ENCODE measurements at regions not wholly inside any gene's neighbourhood (a gene's known extent, or its start where the extent isn't known, plus 50 kb on each side); places are given as distances from the start of the nearest gene placed in this dataset.

DNA sequence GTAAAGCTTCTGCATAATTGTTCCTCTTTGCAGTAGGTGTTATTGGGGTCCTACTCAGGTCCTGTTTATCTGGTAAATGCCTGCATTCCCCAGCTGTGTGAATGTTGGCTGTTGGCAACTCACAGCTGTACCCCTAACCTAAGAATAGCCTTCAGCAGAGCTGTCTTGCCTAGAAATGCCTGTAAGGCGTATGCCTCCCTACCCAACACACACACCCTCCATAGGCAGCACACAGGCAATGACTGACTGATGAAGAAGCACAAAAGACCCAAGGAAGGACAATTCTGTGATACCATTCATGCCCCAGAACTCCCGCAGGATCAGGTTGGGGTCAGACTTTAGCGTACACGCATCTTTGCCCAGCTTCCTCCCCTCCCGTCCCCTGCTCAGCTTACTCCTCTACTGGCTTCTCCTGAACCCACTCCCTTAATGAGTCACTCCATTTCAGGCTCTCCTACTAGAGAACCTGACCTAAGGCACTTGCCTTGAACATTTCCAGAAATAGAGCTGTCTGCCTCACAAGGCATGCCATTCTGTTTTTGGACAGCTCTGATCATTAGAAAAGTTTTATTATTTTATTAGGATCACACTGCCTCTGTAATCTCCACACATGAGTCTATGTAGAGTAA lies 99.2 kb upstream of the PIK3CG start:
- H3K23ac ChIP-seq (ENCODE audit: low read length), result no peak overlapping the region
- H3K4me1 ChIP-seq (ENCODE audit: control insufficient read depth in 1 of 2, insufficient read depth in 2 of 2, low read length in 2 of 2), result peaks cover 13 to 14% of the 10 kb centered on the region in 2 experiments
- H2AFZ ChIP-seq (ENCODE audit: insufficient read depth, low read length, poor library complexity), result no peak overlapping the region
- no peak overlapping the region for H3K18ac ChIP-seq (ENCODE audit: low read length)
- DNase-seq, result no peak
- no peak overlapping the region for H3K4me2 ChIP-seq (ENCODE audit: low read length)
- peak overlapping the region; percentile 6 for H2BK120ac ChIP-seq (ENCODE audit: insufficient read depth, low read length, poor library complexity)
- H3K27me3 ChIP-seq (ENCODE audit: insufficient read depth, low read length), result no peaks in the 10 kb centered on the region
- H4K91ac ChIP-seq (ENCODE audit: low read depth, low read length), result peak overlapping the region; percentile 22
- peak overlapping the region; percentile 7 for H3K27ac ChIP-seq (ENCODE audit: low read depth, low read length)
- no peak overlapping the region for H2AK5ac ChIP-seq (ENCODE audit: low read length)
- peaks cover 1% of the 10 kb centered on the region for H3K79me2 ChIP-seq (ENCODE audit: control insufficient read depth, insufficient read depth, low read length, poor library complexity)
- H3K14ac ChIP-seq (ENCODE audit: low read length), result no peak overlapping the region
- no peak overlapping the region for H3K9ac ChIP-seq (ENCODE audit: low read length)
- peak overlapping the region; percentile 1 for H2BK5ac ChIP-seq (ENCODE audit: low read depth, low read length, poor library complexity)
- H4K8ac ChIP-seq (ENCODE audit: low read depth, low read length), result no peak overlapping the region
- H3K4me3 ChIP-seq (ENCODE audit: low read depth, low read length), result no peak overlapping the region
- H4K12ac ChIP-seq (ENCODE audit: low read depth, low read length), result no peak overlapping the region
- no peaks in the 10 kb centered on the region for H3K36me3 ChIP-seq (ENCODE audit: control insufficient read depth in 1 of 2, insufficient read depth in 2 of 2, low read length in 2 of 2)
- peak overlapping the region; percentile 15 for H2BK12ac ChIP-seq (ENCODE audit: low read length)
- no peaks in the 10 kb centered on the region for H3K9me3 ChIP-seq (ENCODE audit: insufficient read depth, low read depth, low read length)
- H3K4ac ChIP-seq (ENCODE audit: low read depth, low read length), result no peak overlapping the region
- no CpG with 5 or more reads among the region's 5 CpGs for WGBS (ENCODE audit: extremely low coverage, insufficient coverage, insufficient read length)
- peaks cover 6% of the 10 kb centered on the region for H3K79me1 ChIP-seq (ENCODE audit: low read length)

DNA sequence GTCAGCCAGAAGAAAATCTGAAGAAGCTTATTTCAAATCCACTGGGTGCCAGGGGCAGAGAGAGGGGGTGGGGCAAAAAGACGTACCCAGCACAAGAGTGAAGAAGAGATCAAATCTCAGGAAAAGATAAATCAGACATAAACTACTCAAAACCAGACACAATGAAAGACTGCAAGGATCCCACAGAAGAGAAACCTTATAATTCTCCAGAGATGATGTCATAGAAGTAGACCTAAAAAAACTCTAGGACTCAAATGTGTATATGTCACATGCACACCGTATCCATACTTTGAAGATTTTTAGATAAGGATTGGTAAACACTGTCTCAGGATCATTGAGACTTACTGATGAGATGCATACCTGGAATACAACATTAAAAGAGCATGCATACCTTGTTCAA lies 98.5 kb upstream of the PIK3CG start:
- DNase-seq, result peak in 1 of 2 donors; percentile 38
- no peak overlapping the region for H2BK12ac ChIP-seq (ENCODE audit: low read length)
- no peak overlapping the region for H2BK5ac ChIP-seq (ENCODE audit: low read depth, low read length, poor library complexity)
- no peak overlapping the region for H2AFZ ChIP-seq (ENCODE audit: insufficient read depth, low read length, poor library complexity)
- no peak overlapping the region for H4K12ac ChIP-seq (ENCODE audit: low read depth, low read length)
- no peak overlapping the region for H3K4me3 ChIP-seq (ENCODE audit: low read depth, low read length)
- no peak overlapping the region for H3K23ac ChIP-seq (ENCODE audit: low read length)
- peaks cover 1% of the 10 kb centered on the region for H3K79me2 ChIP-seq (ENCODE audit: control insufficient read depth, insufficient read depth, low read length, poor library complexity)
- H2AK5ac ChIP-seq (ENCODE audit: low read length), result no peak overlapping the region
- H3K27me3 ChIP-seq (ENCODE audit: insufficient read depth, low read length), result no peaks in the 10 kb centered on the region
- no peak overlapping the region for H4K8ac ChIP-seq (ENCODE audit: low read depth, low read length)
- H3K18ac ChIP-seq (ENCODE audit: low read length), result no peak overlapping the region
- no peak overlapping the region for H4K91ac ChIP-seq (ENCODE audit: low read depth, low read length)
- no peak overlapping the region for H3K4ac ChIP-seq (ENCODE audit: low read depth, low read length)
- H2BK120ac ChIP-seq (ENCODE audit: insufficient read depth, low read length, poor library complexity), result no peak overlapping the region
- no peaks in the 10 kb centered on the region for H3K9me3 ChIP-seq (ENCODE audit: insufficient read depth, low read depth, low read length)
- no peaks in the 10 kb centered on the region for H3K36me3 ChIP-seq (ENCODE audit: control insufficient read depth in 1 of 2, insufficient read depth in 2 of 2, low read length in 2 of 2)
- H3K14ac ChIP-seq (ENCODE audit: low read length), result no peak overlapping the region
- peaks cover 7% of the 10 kb centered on the region for H3K79me1 ChIP-seq (ENCODE audit: low read length)
- WGBS (ENCODE audit: extremely low coverage, insufficient coverage, insufficient read length), result no CpG with 5 or more reads among the region's 2 CpGs
- H3K4me2 ChIP-seq (ENCODE audit: low read length), result no peak overlapping the region
- peaks cover 13 to 15% of the 10 kb centered on the region in 2 experiments for H3K4me1 ChIP-seq (ENCODE audit: control insufficient read depth in 1 of 2, insufficient read depth in 2 of 2, low read length in 2 of 2)
- no peak overlapping the region for H3K9ac ChIP-seq (ENCODE audit: low read length)
- H3K27ac ChIP-seq (ENCODE audit: low read depth, low read length), result no peak overlapping the region

DNA sequence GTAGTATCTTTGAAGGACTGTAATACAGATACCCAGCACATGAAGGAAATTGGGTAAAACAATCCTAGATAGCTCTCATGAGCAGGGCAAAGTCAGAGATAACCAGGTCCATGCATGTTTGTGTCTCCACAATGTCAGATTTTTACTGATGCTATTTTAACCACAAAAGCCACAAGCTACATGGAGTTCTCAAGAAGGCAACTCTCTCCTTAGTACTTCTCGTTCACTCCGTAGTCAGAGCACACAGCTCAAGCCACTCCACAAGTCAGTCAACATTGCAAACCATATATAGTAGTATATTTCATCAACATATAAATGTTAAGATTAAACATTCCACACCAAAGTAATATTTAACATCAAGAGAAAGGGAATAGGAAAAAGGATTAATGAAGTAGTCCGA lies 98.0 kb upstream of the PIK3CG start:
- Histone ChIP-seq H4K91ac (ENCODE audit: low read depth, low read length) (no peak overlapping the region), H3K4me2 (ENCODE audit: low read length) (no peak overlapping the region), H3K27ac (ENCODE audit: low read depth, low read length) (peak overlapping the region; percentile 64), H3K14ac (ENCODE audit: low read length) (no peak overlapping the region), H2AFZ (ENCODE audit: insufficient read depth, low read length, poor library complexity) (no peak overlapping the region), H3K27me3 (ENCODE audit: insufficient read depth, low read length) (no peaks in the 10 kb centered on the region), H3K9me3 (ENCODE audit: insufficient read depth, low read depth, low read length) (no peaks in the 10 kb centered on the region), H3K18ac (ENCODE audit: low read length) (no peak overlapping the region), H2BK12ac (ENCODE audit: low read length) (no peak overlapping the region), H4K8ac (ENCODE audit: low read depth, low read length) (no peak overlapping the region), H3K79me2 (ENCODE audit: control insufficient read depth, insufficient read depth, low read length, poor library complexity) (peaks cover 1% of the 10 kb centered on the region), H3K4me1 (ENCODE audit: control insufficient read depth in 1 of 2, insufficient read depth in 2 of 2, low read length in 2 of 2) (peaks cover 13 to 15% of the 10 kb centered on the region in 2 experiments), H2BK5ac (ENCODE audit: low read depth, low read length, poor library complexity) (peak overlapping the region; percentile 69), H3K9ac (ENCODE audit: low read length) (no peak overlapping the region), H4K12ac (ENCODE audit: low read depth, low read length) (no peak overlapping the region), H3K23ac (ENCODE audit: low read length) (no peak overlapping the region), H3K4me3 (ENCODE audit: low read depth, low read length) (no peak overlapping the region), H2BK120ac (ENCODE audit: insufficient read depth, low read length, poor library complexity) (peak overlapping the region; percentile 84), H3K4ac (ENCODE audit: low read depth, low read length) (no peak overlapping the region), H3K36me3 (ENCODE audit: control insufficient read depth in 1 of 2, insufficient read depth in 2 of 2, low read length in 2 of 2) (no peaks in the 10 kb centered on the region), H2AK5ac (ENCODE audit: low read length) (no peak overlapping the region), H3K79me1 (ENCODE audit: low read length) (peaks cover 7% of the 10 kb centered on the region)
- peak in 1 of 2 donors; percentile 20 for DNase-seq
- WGBS (ENCODE audit: extremely low coverage, insufficient coverage, insufficient read length), result no CpG with 5 or more reads among the region's 3 CpGs

DNA sequence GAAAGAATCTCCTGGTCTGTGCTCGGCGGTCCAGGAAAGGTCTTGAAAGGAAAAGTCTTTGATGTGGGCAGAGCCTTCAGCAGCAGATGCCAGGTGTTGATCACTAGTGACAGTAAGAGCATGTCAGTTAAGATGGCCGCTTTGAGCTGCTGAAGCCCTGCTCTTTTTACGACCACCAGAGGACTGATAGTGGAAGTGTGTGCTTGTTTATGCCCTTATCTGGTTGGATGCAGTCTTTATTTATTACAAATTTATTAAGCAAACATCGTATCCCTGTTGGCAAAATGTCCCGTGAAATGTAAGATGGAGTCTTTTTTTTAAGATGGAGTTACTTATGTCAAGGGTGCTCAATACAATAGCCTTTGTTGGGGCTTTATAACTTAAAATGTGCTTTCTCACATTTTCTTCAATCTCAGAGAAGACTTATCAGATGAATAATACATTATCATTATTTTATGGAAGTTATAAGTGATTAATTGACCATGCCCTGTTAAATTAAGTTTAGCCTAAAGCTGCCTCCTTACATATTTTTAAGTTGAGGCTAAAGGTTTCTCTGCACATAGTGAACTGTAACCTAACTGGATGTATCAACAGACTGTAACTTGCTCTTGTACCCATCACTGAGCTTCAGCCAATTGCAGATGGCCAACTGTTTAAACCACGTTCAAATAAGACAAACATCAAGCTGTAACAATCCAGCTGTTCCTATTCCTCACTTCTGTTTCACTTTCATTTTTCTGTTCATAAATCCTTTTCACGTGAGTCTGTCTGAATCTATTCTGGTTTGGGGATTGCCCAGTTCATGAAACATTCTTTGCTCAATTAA lies 97.4 kb upstream of the PIK3CG start:
- Histone ChIP-seq H3K14ac (ENCODE audit: low read length) (peak overlapping the region; percentile 62), H2BK120ac (ENCODE audit: insufficient read depth, low read length, poor library complexity) (peak overlapping the region; percentile 84), H4K91ac (ENCODE audit: low read depth, low read length) (peak overlapping the region; percentile 54), H4K12ac (ENCODE audit: low read depth, low read length) (no peak overlapping the region), H2AFZ (ENCODE audit: insufficient read depth, low read length, poor library complexity) (no peak overlapping the region), H3K9ac (ENCODE audit: low read length) (no peak overlapping the region), H4K8ac (ENCODE audit: low read depth, low read length) (peak overlapping the region; percentile 45), H3K4me2 (ENCODE audit: low read length) (no peak overlapping the region), H3K9me3 (ENCODE audit: insufficient read depth, low read depth, low read length) (no peaks in the 10 kb centered on the region), H3K4me1 (ENCODE audit: control insufficient read depth in 1 of 2, insufficient read depth in 2 of 2, low read length in 2 of 2) (peaks cover 13 to 15% of the 10 kb centered on the region in 2 experiments), H3K27ac (ENCODE audit: low read depth, low read length) (peak overlapping the region; percentile 64), H3K79me2 (ENCODE audit: control insufficient read depth, insufficient read depth, low read length, poor library complexity) (peaks cover 1% of the 10 kb centered on the region), H3K36me3 (ENCODE audit: control insufficient read depth in 1 of 2, insufficient read depth in 2 of 2, low read length in 2 of 2) (no peaks in the 10 kb centered on the region), H3K27me3 (ENCODE audit: insufficient read depth, low read length) (no peaks in the 10 kb centered on the region), H3K18ac (ENCODE audit: low read length) (no peak overlapping the region), H2BK12ac (ENCODE audit: low read length) (peak overlapping the region; percentile 84), H3K23ac (ENCODE audit: low read length) (no peak overlapping the region), H3K4me3 (ENCODE audit: low read depth, low read length) (no peak overlapping the region), H3K4ac (ENCODE audit: low read depth, low read length) (peak overlapping the region; percentile 37), H2BK5ac (ENCODE audit: low read depth, low read length, poor library complexity) (peak overlapping the region; percentile 69), H2AK5ac (ENCODE audit: low read length) (no peak overlapping the region), H3K79me1 (ENCODE audit: low read length) (peaks cover 7% of the 10 kb centered on the region)
- peak in 1 of 2 donors; percentile 29 for DNase-seq
- WGBS (ENCODE audit: extremely low coverage, insufficient coverage, insufficient read length), result no CpG with 5 or more reads among the region's 8 CpGs
